WTC11 (cell line): ENCODE measurements at regions not wholly inside any gene's neighbourhood (a gene's known extent, or its start where the extent isn't known, plus 50 kb on each side); places are given as distances from the start of the nearest gene placed in this dataset.

Source experiments
- ATAC-seq: fragments of 200-7000 bp; cut with Tn5 transposase; 2 replicates; pipeline ENCODE4 v1.10.0; 2021; ENCODE audit warnings: mild to moderate bottlenecking, moderate library complexity
- CTCF ChIA-PET: fragments of 300-600 bp; sonication (Branson Sonifier 250); formaldehyde crosslinking; loops from one replicate; lab custom pipeline; 2021; ENCODE audit warnings: antibody characterized with exemption; lab: Charles Lee
- POLR2A ChIA-PET: fragments of 350-600 bp; sonication (Branson Sonifier 250); formaldehyde crosslinking; loops from one replicate; lab custom pipeline; 2021; ENCODE audit warnings: antibody characterized with exemption; lab: Charles Lee
- DNase-seq: peaks from one replicate; pipeline ENCODE4 v3.0.0; 2021; ENCODE audit warnings: low spot score
- H3K27ac Mint-ChIP-seq: 2 replicates; pipeline ENCODE4 v1.8.0; 2021; ENCODE audit warnings: mixed read lengths
- H3K27me3 Mint-ChIP-seq: 2 replicates; pipeline ENCODE4 v1.8.0; 2021; ENCODE audit warnings: low read depth, mild to moderate bottlenecking, moderate library complexity, mixed read lengths
- H3K36me3 Mint-ChIP-seq: 2 replicates; pipeline ENCODE4 v1.8.0; 2021; ENCODE audit warnings: mixed read lengths
- H3K4me1 Mint-ChIP-seq: 2 replicates; pipeline ENCODE4 v1.8.0; 2022; ENCODE audit warnings: mixed read lengths
- H3K4me3 Mint-ChIP-seq: 2 replicates; pipeline ENCODE4 v1.8.0; 2021; ENCODE audit warnings: mild to moderate bottlenecking, moderate library complexity, mixed read lengths
- H3K9me3 Mint-ChIP-seq: 2 replicates; pipeline ENCODE4 v1.8.0; 2021; ENCODE audit warnings: mixed read lengths
- CREB1 ChIP-seq: sonication (generic); formaldehyde crosslinking; IDR thresholded peaks from 2 replicates; pipeline ENCODE4 v1.8.0; 2023; ENCODE audit warnings: mild to moderate bottlenecking, missing genetic modification reagents
- E2F5 ChIP-seq: sonication (generic); formaldehyde crosslinking; IDR thresholded peaks from 2 replicates; pipeline ENCODE4 v1.8.1; 2022; ENCODE audit warnings: mild to moderate bottlenecking, moderate library complexity, missing genetic modification reagents
- EMX1 ChIP-seq: fragments of 250-450 bp; sonication (Bioruptor Pico); IDR thresholded peaks from 2 replicates; pipeline ENCODE4 v1.8.0; 2021; ENCODE audit warnings: mild to moderate bottlenecking
- MYBL2 ChIP-seq: sonication (generic); formaldehyde crosslinking; IDR thresholded peaks from 2 replicates; pipeline ENCODE4 v1.8.1; 2023; ENCODE audit warnings: mild to moderate bottlenecking, moderate library complexity, missing genetic modification reagents
- NFATC4 ChIP-seq: fragments of 250-450 bp; sonication (Bioruptor Pico); IDR thresholded peaks from 2 replicates; pipeline ENCODE4 v1.9.0; 2021; ENCODE audit warnings: mild to moderate bottlenecking
- NR2C2 ChIP-seq: sonication (generic); formaldehyde crosslinking; IDR thresholded peaks from 2 replicates; pipeline ENCODE4 v1.8.0; 2022; ENCODE audit warnings: mild to moderate bottlenecking, missing genetic modification reagents
- OVOL2 ChIP-seq: fragments of 250-450 bp; sonication (Bioruptor Pico); IDR thresholded peaks from 2 replicates; pipeline ENCODE4 v1.9.0; 2021; ENCODE audit warnings: mild to moderate bottlenecking, borderline replicate concordance
- SOX15 ChIP-seq: fragments of 250-450 bp; sonication (Bioruptor Pico); IDR thresholded peaks from 2 replicates; pipeline ENCODE4 v1.9.0; 2021; ENCODE audit warnings: mild to moderate bottlenecking
- TCF7 ChIP-seq: sonication (generic); formaldehyde crosslinking; IDR thresholded peaks from 2 replicates; pipeline ENCODE4 v1.8.0; 2022; ENCODE audit warnings: mild to moderate bottlenecking, low read depth, missing genetic modification reagents, moderate library complexity
- TEAD4 ChIP-seq: sonication (generic); formaldehyde crosslinking; IDR thresholded peaks from 2 replicates; pipeline ENCODE4 v1.8.0; 2022; ENCODE audit warnings: mild to moderate bottlenecking, missing genetic modification reagents
- TP53 ChIP-seq: sonication (generic); formaldehyde crosslinking; IDR thresholded peaks from 2 replicates; pipeline ENCODE4 v1.8.1; 2023; ENCODE audit warnings: mild to moderate bottlenecking, missing genetic modification reagents
- ZNF138 ChIP-seq: sonication (generic); formaldehyde crosslinking; conservative IDR thresholded peaks from 2 replicates; pipeline ENCODE4 v1.8.1; 2022; ENCODE audit warnings: mild to moderate bottlenecking, moderate library complexity, missing genetic modification reagents
- ZNF263 ChIP-seq: sonication (generic); formaldehyde crosslinking; IDR thresholded peaks from 2 replicates; pipeline ENCODE4 v1.8.1; 2022; ENCODE audit warnings: low read depth, mild to moderate bottlenecking, moderate library complexity, missing genetic modification reagents
- ZNF281 ChIP-seq: sonication (generic); formaldehyde crosslinking; IDR thresholded peaks from 2 replicates; pipeline ENCODE4 v1.8.0; 2023; ENCODE audit warnings: mild to moderate bottlenecking, missing genetic modification reagents
- ZNF396 ChIP-seq: fragments of 250-450 bp; sonication (Bioruptor Pico); IDR thresholded peaks from 2 replicates; pipeline ENCODE4 v1.8.0; 2021; ENCODE audit warnings: mild to moderate bottlenecking, moderate library complexity, borderline replicate concordance
- TF ChIP-seq, protein P1 (sequence below): fragments of 250-450 bp; sonication (Bioruptor Pico); IDR thresholded peaks from 2 replicates; pipeline ENCODE4 v2.1.2; 2022; ENCODE audit warnings: mild to moderate bottlenecking, moderate library complexity
- TF ChIP-seq, protein P2 (sequence below): fragments of 250-450 bp; sonication (Bioruptor Pico); conservative IDR thresholded peaks from 2 replicates; pipeline ENCODE4 v1.9.0; 2021; ENCODE audit warnings: mild to moderate bottlenecking
- TF ChIP-seq, protein P3 (sequence below): sonication (generic); formaldehyde crosslinking; IDR thresholded peaks from 2 replicates; pipeline ENCODE4 v1.8.0; 2022; ENCODE audit warnings: mild to moderate bottlenecking, missing genetic modification reagents
- TF ChIP-seq, protein P4 (sequence below): sonication (generic); formaldehyde crosslinking; IDR thresholded peaks from 2 replicates; pipeline ENCODE4 v1.8.1; 2023; ENCODE audit warnings: mild to moderate bottlenecking, missing genetic modification reagents
- TF ChIP-seq, protein P5 (sequence below): fragments of 250-450 bp; sonication (Bioruptor Pico); IDR thresholded peaks from 2 replicates; pipeline ENCODE4 v1.9.0; 2021; ENCODE audit warnings: mild to moderate bottlenecking
- TF ChIP-seq, protein P6 (sequence below): sonication (generic); formaldehyde crosslinking; IDR thresholded peaks from 2 replicates; pipeline ENCODE4 v1.8.1; 2023; ENCODE audit warnings: mild to moderate bottlenecking, moderate library complexity, missing genetic modification reagents

DNA sequence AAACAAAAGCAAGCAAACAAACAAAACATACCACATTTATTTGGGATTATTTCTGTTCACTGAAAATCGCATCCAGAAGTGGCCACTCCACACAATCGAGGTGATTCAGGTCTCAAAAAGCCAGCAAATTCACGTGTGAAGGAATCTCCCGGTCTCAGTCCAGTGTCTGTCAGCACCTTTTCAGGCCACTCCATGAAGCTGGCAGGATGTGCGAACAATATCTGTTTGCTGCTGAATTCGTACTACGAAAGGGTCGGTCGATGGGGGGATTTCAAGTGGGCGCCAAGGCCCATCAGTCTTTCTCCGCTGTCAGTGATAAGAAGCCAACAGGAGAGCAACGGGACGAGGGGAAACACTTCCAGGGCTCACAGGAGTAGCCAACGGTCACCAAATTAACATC, 505.1 kb downstream of the IRX1 start:
- CTCF ChIA-PET: no interaction called here
- TF ChIP-seq ZNF138 (CRISPR knock-in tag): no peak
- TF ChIP-seq NR2C2 (CRISPR knock-in tag): no peak
- TF ChIP-seq EMX1 (CRISPR knock-in tag): no peak
- TF ChIP-seq, protein P1, sequence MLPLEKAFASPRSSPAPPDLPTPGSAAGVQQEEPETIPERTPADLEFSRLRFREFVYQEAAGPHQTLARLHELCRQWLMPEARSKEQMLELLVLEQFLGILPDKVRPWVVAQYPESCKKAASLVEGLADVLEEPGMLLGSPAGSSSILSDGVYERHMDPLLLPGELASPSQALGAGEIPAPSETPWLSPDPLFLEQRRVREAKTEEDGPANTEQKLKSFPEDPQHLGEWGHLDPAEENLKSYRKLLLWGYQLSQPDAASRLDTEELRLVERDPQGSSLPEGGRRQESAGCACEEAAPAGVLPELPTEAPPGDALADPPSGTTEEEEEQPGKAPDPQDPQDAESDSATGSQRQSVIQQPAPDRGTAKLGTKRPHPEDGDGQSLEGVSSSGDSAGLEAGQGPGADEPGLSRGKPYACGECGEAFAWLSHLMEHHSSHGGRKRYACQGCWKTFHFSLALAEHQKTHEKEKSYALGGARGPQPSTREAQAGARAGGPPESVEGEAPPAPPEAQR (CRISPR knock-in tag): no peak
- TF ChIP-seq, protein P2, sequence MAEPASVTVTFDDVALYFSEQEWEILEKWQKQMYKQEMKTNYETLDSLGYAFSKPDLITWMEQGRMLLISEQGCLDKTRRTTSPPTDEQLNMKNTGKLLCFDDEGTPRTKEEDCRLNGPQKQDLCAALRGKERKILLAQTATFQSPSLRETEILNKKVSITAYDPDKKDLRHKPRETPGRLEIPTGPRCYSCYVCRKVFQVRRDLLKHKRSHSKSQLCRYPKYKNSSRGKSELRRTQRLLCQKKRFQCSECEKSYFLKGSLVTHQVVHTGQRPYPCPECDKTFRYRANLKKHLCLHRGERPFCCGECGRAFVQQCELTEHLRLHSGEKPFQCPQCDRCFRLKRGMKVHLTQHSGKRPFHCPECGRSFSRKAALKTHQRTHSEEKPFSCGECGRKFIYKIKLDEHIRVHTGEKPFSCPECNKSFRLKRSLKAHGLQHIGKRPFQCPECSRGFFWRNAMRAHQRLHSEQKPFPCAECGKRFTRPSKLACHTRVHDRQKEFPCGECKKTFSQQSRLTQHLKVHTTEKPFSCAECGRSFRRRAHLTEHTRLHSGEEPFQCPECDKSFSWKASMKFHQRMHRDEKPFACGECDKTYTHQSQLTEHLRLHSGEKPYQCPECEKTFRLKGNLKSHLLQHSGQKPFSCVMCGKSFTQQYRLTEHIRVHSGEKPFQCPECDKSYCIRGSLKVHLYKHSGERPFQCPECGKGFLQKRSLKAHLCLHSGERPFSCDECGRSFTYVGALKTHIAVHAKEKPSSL (CRISPR knock-in tag): no peak
- no peak for TF ChIP-seq ZNF263 (CRISPR knock-in tag)
- TF ChIP-seq SOX15: no peak
- no peak for TF ChIP-seq MYBL2 (CRISPR knock-in tag)
- TF ChIP-seq TCF7 (CRISPR knock-in tag): no peak
- TF ChIP-seq, protein P3, sequence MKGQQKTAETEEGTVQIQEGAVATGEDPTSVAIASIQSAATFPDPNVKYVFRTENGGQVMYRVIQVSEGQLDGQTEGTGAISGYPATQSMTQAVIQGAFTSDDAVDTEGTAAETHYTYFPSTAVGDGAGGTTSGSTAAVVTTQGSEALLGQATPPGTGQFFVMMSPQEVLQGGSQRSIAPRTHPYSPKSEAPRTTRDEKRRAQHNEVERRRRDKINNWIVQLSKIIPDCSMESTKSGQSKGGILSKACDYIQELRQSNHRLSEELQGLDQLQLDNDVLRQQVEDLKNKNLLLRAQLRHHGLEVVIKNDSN (CRISPR knock-in tag): no peak
- no peak for TF ChIP-seq NFATC4 (CRISPR knock-in tag)
- no peak for TF ChIP-seq TP53 (CRISPR knock-in tag)
- TF ChIP-seq ZNF281 (CRISPR knock-in tag): no peak
- no peak for TF ChIP-seq TEAD4 (CRISPR knock-in tag)
- TF ChIP-seq, all 79 proteins: peak for 0
- Mint-ChIP-seq H3K36me3 (no peaks in the 10 kb centered on the region), H3K27me3 (no peaks in the 10 kb centered on the region), H3K4me1 (peaks cover 12% of the 10 kb centered on the region), H3K27ac (no peak overlapping the region), H3K4me3 (no peak overlapping the region), H3K9me3 (no peaks in the 10 kb centered on the region)
- DNase-seq: no peak
- no peak for ATAC-seq
- POLR2A ChIA-PET: no interaction called here

DNA sequence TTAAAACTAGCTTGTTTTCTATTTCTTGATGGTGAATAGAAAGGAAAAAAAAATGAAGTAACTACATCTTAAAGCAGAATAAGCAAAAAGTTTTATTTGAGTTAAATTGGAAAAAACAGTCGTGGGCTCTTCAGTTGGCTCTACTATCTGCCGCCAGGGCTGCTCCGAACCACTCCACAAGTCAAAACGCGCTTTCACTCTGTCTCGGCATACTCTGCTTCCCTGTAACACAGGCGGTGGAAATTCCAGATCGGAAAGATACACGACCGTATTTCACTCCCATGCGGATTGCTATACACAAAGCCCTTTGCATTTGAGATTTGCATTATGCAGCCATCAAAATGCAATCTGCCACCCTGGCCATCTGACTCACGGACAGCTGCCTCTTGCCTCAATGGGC, 505.6 kb downstream of the IRX1 start:
- no peaks in the 10 kb centered on the region for H3K9me3 Mint-ChIP-seq
- no peak overlapping the region for H3K27ac Mint-ChIP-seq
- no peak overlapping the region for H3K4me3 Mint-ChIP-seq
- H3K4me1 Mint-ChIP-seq: peaks cover 12% of the 10 kb centered on the region
- ATAC-seq (no peak), DNase-seq (no peak)
- ChIA-PET CTCF (interaction anchor here (0.9 kb wide), 1 partner anchor 195 kb away, joined by 3 read pairs; no protein-coding TSS in a partner anchor), POLR2A (no interaction called here)
- H3K36me3 Mint-ChIP-seq: no peaks in the 10 kb centered on the region
- H3K27me3 Mint-ChIP-seq: no peaks in the 10 kb centered on the region
- TF ChIP-seq, protein P4, sequence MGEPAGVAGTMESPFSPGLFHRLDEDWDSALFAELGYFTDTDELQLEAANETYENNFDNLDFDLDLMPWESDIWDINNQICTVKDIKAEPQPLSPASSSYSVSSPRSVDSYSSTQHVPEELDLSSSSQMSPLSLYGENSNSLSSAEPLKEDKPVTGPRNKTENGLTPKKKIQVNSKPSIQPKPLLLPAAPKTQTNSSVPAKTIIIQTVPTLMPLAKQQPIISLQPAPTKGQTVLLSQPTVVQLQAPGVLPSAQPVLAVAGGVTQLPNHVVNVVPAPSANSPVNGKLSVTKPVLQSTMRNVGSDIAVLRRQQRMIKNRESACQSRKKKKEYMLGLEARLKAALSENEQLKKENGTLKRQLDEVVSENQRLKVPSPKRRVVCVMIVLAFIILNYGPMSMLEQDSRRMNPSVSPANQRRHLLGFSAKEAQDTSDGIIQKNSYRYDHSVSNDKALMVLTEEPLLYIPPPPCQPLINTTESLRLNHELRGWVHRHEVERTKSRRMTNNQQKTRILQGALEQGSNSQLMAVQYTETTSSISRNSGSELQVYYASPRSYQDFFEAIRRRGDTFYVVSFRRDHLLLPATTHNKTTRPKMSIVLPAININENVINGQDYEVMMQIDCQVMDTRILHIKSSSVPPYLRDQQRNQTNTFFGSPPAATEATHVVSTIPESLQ (CRISPR knock-in tag): no peak
- TF ChIP-seq ZNF396 (CRISPR knock-in tag) (no peak), OVOL2 (CRISPR knock-in tag) (no peak), TEAD4 (CRISPR knock-in tag) (no peak), CREB1 (CRISPR knock-in tag) (no peak), E2F5 (CRISPR knock-in tag) (no peak)
- TF ChIP-seq, protein P5, sequence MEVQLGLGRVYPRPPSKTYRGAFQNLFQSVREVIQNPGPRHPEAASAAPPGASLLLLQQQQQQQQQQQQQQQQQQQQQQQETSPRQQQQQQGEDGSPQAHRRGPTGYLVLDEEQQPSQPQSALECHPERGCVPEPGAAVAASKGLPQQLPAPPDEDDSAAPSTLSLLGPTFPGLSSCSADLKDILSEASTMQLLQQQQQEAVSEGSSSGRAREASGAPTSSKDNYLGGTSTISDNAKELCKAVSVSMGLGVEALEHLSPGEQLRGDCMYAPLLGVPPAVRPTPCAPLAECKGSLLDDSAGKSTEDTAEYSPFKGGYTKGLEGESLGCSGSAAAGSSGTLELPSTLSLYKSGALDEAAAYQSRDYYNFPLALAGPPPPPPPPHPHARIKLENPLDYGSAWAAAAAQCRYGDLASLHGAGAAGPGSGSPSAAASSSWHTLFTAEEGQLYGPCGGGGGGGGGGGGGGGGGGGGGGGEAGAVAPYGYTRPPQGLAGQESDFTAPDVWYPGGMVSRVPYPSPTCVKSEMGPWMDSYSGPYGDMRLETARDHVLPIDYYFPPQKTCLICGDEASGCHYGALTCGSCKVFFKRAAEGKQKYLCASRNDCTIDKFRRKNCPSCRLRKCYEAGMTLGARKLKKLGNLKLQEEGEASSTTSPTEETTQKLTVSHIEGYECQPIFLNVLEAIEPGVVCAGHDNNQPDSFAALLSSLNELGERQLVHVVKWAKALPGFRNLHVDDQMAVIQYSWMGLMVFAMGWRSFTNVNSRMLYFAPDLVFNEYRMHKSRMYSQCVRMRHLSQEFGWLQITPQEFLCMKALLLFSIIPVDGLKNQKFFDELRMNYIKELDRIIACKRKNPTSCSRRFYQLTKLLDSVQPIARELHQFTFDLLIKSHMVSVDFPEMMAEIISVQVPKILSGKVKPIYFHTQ (CRISPR knock-in tag): no peak
- TF ChIP-seq, protein P6, sequence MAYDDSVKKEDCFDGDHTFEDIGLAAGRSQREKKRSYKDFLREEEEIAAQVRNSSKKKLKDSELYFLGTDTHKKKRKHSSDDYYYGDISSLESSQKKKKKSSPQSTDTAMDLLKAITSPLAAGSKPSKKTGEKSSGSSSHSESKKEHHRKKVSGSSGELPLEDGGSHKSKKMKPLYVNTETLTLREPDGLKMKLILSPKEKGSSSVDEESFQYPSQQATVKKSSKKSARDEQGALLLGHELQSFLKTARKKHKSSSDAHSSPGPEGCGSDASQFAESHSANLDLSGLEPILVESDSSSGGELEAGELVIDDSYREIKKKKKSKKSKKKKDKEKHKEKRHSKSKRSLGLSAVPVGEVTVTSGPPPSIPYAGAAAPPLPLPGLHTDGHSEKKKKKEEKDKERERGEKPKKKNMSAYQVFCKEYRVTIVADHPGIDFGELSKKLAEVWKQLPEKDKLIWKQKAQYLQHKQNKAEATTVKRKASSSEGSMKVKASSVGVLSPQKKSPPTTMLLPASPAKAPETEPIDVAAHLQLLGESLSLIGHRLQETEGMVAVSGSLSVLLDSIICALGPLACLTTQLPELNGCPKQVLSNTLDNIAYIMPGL (CRISPR knock-in tag): no peak
